NCI-H226 (cell line): ENCODE measurements at regions not wholly inside any gene's neighbourhood (a gene's known extent, or its start where the extent isn't known, plus 50 kb on each side); places are given as distances from the start of the nearest gene placed in this dataset.
A peak's percentile ranks its signal among the peaks of the same experiment; 100 is the strongest.
"Not testable (repeated sequence)": the region's sequence is repeated elsewhere in the genome, so short reads cannot be mapped to it uniquely, and the experiment has no call there.

Experiments used
- DNase-seq: peaks from one replicate; pipeline ENCODE4 v3.0.0-alpha.2; 2015

DNA sequence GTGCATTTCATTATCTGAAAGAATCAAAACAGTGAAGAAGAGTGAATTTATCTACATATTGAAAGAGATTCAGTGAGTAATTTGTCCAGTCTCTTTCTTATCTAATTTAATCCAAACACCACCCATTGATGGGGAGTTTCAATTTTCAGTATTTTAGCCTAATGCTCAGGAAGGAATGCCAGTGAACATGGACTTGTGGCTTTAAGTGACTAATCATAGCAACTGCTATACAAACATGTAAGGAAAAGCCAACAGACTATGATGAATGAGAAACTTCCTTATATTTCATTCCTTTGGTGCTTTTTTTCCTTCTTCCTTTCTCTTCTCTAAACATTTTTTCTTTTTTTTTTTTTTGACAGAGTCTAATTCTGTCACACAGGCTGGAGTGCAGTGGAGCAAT lies 885.8 kb downstream of the KCNJ2 start:
- no peak for DNase-seq

DNA sequence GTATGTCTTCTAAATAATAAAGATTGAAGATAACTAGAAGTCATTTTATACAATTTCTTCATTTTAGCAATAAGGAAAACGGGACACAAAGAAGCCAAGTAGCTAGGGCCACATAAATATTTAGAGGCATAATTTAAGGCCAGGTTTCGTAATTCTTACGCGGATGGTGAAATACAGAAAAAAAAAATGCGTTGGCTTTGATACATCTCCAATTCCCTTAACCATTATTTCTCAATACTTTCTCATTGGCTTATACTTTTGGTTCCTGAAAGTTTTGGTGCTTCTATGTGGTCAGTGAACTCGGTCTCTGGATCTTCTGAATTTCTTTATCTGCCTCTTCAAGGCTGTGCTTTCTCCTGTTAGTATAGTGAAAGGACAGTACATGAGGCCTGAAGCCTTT lies 888.1 kb downstream of the KCNJ2 start:
- no peak for DNase-seq

DNA sequence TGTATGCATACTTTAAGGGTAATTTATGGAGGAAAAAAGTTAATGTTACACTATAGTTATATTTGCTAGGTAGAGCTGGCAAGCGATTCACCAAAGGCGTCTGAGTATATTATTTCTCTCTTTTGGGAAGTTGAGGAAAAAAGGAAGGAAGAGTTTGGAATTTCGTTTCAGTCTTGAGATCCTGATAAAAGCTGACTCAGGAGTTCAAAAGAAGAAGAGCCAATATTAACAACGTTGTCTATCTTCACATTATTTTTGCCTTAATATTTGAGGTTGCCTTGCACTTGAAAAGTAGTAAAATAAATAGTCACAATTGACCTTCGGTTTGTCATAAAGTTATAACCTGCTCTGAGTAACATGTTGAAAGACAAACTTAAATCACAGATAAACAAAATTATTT lies 888.6 kb downstream of the KCNJ2 start:
- no peak for DNase-seq

DNA sequence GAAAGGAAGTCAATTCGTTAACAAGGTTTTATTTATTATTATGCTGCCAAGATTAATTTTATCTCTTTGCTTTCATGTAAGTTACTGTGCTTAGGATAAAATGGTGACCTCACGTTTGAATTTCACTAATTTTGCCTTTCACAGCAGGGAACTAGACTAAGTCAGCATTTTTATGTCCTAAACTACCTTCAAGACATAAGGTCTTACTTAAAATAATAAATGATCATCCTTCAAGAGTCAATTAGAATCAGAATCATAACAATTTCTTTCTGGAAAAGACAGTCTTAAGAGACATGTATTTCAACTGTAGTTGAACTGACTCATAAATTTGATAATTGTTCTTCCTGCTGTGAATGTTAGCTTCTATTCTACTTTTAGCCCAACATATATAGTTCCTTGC lies 893.8 kb downstream of the KCNJ2 start:
- no peak for DNase-seq

DNA sequence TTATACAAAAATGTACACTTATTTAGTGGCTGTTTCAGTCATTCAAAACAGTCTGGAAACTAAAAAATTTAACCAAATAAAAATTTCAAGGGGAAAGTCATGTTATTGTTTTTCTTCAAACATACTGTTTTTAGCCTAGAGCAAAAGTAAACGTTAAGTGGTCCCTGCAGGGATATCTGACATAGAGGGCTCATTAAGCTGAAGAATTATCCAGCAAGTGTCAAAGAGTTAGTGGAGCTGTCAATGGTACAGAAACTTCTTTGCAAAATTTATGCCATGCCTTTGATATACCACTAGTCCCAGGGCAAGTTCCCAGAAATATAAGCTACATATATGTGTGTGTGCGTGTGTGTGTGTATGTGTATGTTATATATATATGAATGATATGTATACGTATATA lies 894.2 kb downstream of the KCNJ2 start:
- DNase-seq = no peak

DNA sequence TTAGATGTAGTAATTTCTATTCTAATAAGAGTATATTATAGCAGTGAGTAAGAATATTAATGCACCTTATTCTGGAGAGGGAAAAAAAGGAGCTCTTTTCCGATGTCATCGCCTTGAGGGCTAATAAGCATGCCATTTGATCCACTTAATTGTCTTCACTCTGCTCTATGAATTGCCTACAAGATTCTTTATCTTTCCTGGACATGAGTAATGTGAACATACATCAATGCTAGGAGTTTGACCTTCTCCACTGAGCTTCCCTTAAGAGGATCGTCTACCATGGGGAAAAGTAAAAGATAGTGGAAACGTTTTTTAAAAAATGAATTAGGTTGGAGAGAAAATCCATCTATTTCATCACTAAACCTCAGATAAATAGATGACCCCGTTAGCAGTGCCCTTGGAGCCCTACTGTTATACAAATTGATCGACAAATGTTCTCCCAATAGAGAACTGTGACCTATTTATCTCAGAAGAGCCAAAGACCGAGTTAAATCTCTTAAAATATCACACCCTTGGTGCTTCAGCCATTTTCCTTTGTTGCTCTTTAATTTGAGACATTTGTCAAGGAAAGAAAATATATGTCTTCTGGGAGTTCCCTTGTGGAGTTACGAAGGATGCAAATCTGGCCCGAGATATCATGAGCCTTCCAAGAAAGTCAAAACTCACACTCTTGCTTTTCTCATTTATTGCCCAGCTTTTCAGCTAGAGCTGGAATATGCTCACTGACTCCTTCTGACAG lies 898.5 kb downstream of the KCNJ2 start:
- no peak for DNase-seq

DNA sequence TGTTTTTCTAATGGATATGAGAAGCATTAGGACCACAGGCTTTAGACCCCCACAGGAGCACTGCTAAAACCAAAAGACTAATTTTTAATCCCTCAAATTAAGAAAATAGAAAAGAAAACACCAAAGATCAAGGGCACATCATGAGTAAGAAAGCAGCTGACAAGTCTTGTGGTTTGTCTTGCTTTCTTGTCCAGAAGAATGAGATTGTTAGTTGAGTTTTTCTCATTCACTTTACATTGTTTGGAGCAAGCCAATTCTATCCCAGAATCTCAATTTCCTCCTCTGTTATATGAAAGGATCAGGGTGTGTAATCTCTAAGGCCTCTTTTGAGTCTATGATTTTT lies 899.0 kb downstream of the KCNJ2 start:
- DNase-seq = no peak

DNA sequence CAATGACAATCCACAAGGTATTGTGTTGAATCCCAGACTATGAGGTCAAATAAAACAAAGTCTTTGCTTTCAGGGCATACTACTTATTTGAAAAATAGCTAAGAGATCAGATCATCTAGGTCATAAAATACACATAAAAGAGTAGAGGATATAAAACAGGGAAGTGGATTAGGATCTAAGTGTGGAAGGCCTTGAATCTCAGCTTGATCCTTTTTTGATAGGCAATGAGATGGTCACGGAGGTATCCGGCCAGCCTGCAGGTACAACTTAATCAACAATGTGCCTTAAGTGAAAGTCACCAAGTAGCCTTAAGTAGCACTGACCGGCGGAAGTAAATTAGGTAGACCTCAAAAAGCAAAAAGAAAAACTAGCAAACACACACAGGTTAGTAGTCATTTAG lies 901.7 kb downstream of the KCNJ2 start:
- DNase-seq = no peak

DNA sequence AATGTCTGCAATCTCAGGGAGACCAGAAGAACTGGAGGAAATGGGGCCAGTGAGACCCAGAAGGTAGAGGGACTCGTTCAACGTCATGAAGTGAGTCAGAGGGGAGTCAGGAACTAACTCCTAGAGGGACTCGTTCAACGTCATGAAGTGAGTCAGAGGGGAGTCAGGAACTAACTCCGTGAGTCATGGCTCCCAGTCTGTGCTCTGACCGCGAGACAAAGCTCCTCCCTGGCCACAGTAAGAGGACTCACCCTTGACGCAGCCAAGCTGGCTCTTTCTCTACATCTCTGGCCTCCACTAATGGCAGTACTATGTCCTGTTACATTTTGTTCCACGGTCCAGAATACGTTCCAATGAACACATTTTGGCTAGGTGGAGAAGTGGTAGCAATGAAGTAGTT lies 902.5 kb downstream of the KCNJ2 start:
- DNase-seq = peak; percentile 60

DNA sequence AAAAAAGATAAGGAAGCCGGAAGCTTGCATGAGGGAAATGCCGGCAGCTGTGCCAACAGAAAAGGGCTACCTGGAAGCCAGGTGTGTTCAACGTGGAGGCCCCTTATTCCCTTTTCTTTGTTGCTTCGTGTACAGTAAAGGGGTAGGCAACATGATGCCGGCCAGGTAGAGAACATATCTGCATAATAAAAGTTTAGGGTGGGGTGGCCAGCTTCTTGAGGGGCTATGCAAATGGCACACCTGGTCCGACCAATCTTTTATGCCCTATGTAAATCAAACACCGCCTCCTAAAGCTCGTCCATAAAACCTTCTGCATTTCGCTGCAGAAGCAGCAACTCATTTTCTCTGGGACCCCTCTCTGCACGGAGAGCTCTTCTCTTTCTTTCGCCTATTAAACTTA lies 911.6 kb downstream of the KCNJ2 start:
- DNase-seq = no peak

DNA sequence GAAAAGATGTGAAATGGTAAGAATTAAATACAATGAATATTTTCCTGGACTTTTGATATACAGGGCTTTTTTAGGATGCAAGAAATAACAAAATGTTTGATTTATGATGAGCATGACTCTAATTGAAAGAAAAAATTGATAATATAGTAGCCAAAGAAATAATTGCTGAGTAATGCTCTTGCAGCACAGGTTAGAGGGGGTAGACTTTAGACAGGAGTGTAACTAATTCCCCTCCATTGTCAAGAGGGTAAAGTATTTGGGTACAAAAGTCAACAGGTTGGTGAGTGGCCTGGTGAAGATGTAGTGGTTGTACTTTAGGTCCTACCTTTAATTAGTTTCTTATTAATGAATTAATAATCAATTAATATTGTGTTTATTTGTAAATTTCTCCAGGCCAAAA lies 912.3 kb downstream of the KCNJ2 start:
- DNase-seq = no peak

DNA sequence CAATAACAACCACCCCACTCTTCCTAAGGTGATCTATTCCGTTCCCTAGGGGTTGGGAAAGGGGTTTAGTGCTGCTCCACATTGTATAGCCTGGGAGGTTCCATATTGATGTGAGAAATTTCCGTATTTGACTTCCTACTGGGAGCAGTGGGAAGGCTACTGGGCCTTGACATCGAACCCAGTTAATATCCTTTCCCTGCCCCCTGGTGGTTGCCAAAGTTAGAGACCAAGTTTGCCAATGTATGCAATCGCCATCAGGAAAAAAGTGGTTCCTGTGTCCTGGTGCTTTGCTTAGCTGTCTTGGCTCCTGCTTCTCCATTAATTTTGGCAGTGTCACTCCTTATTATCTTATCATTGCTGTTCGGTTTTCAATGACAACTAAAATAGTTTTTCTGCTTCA lies 914.9 kb downstream of the KCNJ2 start:
- no peak for DNase-seq

DNA sequence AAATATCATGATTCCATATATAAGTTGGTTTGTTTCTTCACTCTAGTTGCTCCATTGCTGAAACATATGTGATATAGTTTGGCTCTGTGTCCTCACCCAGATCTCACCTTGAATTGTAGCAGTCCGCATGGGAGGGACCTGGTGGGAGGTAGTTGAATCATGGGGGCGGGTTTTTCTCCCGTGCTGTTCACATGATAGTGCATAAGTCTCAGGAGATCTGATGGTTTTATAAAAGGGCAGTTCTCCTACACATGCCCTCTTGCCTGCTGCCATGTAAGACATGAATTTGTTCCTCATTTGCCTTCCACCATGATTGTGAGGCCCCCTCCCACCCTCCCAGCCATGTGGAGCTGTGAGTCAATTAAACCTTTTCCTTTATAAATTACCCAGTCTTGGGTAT lies 915.5 kb downstream of the KCNJ2 start:
- no peak for DNase-seq

DNA sequence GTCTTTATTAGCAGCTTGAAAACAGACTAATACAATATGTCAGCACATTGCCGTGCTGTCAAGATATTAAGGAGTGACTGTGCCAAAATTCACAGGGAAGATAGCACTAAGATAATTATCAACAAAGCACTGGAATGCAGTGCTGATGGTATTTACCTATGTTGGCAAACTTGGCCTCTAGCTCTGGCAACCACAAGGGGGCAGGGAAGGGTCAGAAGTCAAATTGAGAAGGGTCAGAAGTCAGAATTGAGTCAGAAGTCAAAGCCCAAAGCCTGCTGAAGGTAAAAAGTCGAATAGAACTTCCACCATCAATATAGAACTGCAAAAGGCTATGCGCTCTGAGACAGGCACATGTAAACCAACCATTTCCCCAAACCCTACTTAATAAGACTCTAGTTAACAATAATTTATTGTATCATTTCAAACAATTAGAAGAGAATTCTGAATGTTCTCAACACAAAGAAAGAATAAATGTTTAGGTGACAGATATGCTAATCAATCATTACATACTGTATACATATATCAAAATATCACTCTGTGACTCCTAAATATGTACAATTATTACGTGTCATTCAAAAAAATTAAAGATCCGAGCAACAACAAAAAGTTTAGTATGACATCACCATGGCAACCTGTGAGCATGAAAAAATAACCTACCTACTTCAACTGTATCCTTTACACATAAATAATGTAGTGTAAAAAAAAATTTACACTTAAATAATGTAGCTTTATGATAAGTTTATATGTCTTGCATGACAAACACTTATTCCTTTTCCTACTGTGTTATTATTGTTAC lies 916.1 kb downstream of the KCNJ2 start:
- no peak for DNase-seq

DNA sequence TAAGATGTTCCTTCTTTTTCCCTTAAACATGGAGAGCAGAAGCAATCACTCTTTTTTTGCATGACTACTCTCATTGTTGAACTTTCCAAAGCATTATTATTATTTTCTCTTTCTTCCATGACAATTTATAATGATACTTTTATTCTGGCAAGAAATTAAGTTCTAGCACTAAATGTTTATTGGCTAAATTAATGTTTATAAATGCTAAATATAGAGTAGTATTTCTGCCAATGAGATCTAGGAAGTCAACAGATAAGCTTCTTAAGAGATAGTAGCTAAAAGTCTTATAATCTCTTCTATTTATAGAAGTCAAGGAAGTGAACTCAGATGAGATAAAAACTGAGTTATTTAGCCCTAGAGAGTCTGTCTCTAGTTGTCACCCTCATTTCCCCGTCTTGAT lies 920.1 kb downstream of the KCNJ2 start:
- DNase-seq = no peak

DNA sequence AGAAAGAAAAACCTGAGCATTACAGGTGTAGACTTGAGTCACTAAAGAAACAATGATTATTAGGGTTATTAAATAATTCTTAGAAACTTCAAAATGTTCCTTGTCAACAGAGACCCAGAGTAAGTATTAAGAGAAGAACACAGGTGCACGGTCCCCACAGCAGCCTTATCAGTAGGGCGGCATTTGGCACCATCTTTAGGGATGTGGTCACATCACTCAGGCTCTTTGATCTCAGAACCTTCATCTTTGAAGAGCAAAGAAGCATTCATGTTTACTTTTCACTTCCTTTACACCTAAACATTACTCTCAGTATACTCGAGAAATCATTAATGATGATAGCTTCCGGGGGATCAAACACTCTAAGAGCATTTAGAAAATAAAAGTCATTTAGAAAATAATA lies 928.7 kb downstream of the KCNJ2 start:
- no peak for DNase-seq

DNA sequence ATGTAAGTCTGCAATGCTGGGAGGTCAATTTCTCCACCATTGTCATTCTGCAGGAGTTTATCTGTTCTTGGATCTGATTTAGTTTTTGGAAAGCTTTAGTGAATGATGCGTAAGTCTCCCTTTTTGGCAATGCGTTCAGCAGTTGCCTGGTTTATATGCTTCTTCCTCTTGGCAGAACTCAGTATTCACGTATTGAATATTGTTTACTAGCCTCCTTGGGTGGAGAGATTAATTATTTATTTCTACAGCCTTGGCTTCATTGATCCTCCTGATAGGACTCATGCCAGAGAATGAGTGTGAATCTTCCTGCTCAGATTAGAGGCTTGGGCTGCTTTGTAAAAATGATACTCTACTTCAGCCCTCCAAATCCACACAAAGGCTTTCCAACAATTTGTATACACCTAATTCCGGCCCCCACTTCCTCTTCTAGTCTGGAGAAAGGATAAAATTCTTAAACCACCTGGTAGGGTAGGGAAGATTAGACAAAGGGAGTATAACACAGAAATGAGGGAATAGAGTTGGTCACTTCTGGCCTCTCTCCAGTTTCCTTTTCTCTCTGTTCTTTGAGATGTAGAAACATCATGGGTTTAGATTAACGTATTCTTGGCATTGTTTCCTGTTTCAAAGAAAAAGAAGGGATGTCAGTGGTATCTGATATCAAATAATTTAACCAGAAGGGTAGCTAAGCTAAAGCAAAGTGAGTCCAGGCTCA lies 929.8 kb downstream of the KCNJ2 start:
- no peak for DNase-seq

DNA sequence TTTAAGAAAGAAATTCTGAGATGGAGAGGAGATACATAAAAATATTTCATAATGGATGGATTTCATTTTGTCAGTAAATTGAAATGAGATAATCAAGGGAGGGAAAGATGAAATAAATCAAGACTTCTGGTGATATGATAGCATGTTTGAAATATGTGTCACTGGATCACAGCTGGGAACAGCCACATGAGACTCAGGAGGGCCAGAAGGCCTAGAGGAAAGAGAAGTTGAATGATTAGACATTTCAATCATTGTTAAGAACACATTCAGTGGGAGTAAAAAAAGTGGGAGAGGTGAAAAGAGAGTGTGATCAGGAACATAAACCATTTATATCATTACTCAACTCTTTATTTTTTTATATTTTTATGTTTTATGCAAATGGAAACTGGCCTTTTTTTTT lies 933.4 kb downstream of the KCNJ2 start:
- DNase-seq = no peak

DNA sequence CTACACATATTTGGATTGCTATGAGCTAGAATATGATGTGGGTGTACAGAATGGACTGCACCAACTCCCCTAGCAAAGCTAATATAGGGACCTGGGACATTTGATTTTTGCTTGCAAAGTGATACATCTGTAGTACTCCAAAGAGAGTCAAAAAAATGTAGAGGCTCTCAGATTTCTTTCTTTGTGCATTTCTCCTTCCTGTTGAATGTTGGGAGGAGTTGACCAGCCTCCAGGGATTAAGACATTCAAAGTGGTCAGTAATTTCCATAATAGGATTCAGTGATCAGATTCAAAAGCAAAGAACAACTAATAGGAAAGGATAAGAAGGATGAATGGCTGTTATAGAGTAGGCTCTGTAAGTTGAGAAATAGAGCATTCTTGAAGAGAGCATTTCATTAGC lies 934.9 kb downstream of the KCNJ2 start:
- DNase-seq = no peak

DNA sequence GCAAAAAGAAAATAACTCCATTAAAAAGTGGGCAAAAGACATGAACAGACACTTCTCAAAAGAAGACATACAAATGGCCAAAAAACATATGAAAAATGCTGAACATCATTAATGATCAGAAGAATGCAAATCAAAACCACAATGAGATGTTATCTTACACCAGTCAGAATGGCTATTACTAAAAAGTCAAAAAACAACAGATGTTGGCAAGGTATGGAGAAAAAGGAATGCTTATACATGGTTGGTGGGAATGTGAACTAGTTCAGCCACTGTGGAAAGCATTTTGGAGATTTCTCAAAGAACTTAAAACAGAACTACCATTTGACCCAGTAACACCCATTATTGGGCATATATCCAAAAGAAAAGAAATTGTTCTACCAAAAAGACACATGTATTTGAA lies 936.7 kb downstream of the KCNJ2 start:
- not testable (repeated sequence) for DNase-seq

DNA sequence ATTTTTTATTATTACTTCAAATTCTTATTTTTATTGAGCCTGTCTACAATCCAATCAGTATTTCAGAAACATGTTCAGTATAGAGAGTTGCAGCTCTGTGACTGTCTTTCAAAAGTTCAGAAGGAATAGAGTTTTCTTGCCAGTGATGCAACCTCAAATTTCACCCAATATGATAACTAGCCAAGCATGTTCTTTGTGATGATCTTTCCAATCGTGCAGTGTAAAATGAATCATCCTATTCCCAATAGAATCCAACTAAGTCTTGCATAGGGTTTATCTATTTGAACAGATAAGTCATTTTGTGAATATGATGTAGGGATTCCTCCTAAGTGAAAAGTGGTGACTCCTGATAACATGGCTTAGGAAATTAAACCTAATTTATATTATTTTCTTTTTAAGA lies 937.8 kb downstream of the KCNJ2 start:
- DNase-seq = no peak

DNA sequence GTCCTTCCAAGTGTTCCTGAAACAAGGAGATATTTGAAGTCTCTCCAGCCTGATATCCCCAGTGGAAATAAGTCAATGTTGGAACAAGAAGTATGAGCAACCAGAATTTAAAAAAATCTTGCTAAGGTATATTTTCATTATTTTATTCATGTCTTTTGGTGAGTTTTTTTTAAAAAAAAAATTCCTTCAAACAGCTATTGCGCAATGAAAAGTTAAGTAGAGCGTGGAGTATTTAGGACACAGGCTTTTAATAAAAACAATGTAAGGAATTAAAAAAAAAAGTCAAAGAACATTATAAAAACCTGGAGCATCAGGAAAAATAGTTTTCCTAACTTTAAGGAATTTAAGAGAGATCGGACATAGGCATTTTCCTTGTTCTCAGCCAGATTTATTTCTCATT lies 940.4 kb downstream of the KCNJ2 start:
- no peak for DNase-seq

DNA sequence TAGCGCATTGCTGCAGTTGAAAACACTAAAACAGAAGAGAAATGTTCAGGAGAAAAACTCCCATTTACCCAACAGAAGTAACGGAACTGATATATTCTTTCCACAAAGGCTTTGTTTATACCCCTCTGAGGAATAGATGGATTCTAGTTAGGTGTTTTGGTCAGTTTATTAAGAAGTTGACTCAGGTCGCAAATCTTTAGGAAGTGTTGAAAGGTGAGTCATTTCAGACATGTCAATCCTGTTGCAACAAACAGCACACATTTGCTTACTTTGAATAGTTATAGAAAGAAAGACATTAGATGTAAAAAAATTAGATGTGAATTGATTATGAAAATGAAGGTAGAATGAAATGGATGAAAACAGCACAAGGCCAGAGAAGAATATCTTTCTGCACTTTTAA lies 941.0 kb downstream of the KCNJ2 start:
- no peak for DNase-seq

DNA sequence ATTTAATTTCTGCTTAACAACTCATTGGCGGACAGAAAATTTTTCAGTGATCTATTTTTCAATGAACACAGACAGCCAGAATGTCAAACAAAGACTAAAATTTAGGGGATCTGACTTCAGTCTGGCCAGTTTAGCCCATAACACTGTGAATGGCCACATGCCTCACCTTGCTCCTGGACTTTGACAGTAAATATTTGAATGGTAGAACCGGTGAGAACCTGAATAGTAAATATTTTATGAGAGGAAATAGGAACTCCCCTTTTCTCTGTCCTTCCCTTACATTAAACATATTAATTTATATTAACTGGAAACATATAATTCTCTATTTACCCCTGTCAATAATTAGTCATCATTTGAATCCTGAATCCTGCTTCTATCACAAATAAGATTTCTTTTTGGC lies 942.1 kb downstream of the KCNJ2 start:
- no peak for DNase-seq
